GM19463 (cell line): ENCODE measurements at regions not wholly inside any gene's neighbourhood (a gene's known extent, or its start where the extent isn't known, plus 50 kb on each side); places are given as distances from the start of the nearest gene placed in this dataset.

Experiments
- ATAC-seq: cut with Tn5 transposase; IDR thresholded peaks from one replicate; pipeline ENCODE4 v1.9.1; 2021; ENCODE audit warnings: mild to moderate bottlenecking, moderate library complexity; ENCODE audit not compliant: unreplicated experiment

DNA sequence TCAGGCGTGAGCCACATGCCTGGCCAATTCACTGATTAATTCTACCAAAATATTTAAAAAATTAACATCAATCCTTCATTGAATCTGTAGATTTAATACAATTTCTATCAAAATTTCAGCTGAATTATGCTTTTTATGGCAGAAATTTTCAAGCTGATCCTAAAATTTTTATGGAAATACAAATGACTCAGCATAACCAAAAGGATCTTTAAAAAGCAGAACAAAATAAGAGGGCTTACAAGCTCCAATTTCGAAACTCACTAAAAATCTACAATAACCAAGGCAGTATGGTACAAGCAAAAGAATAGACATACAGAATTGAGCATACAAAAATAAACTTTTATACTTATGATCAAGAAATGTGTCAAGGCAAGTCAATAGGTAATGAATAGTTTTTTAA is 180.4 kb upstream of the CTNNB1 start:
- no peak for ATAC-seq

DNA sequence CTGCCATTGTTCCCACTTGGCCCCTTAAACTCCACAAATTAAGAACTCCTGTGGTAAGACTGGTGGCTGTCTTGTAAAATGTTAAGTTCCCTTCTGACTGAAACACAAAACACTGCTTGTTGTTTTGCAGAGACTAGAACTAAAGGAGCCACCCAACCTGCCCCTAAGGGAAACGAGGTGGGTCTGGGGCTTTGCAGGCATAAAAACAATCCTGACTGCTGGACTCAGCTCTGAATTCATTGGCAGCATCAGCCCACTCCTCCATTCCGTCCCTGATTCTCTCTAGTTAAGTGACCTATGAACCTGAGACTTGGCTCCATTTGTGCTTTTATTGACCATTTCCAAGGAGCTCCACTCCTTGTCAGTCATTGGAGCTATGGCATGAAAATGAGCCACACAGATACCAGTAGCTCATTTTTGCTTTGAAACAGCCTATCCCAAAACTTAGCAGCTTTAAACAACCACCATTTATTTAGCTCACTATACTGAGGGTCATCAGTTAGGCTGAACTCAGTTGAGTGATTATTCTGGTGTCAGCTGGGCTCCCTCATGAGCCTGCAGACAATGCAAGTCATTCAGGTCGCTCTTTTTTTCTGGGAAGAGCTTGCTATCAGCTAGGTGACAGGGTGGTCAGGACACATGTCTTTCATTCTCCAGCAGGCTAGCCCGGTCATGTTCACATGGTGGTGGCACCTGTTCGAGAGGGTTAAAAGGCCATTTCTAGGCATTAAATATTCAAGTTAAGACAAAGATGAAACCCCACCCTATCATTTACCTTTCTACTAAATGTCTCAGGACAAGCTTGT is 175.1 kb upstream of the CTNNB1 start:
- no peak for ATAC-seq

DNA sequence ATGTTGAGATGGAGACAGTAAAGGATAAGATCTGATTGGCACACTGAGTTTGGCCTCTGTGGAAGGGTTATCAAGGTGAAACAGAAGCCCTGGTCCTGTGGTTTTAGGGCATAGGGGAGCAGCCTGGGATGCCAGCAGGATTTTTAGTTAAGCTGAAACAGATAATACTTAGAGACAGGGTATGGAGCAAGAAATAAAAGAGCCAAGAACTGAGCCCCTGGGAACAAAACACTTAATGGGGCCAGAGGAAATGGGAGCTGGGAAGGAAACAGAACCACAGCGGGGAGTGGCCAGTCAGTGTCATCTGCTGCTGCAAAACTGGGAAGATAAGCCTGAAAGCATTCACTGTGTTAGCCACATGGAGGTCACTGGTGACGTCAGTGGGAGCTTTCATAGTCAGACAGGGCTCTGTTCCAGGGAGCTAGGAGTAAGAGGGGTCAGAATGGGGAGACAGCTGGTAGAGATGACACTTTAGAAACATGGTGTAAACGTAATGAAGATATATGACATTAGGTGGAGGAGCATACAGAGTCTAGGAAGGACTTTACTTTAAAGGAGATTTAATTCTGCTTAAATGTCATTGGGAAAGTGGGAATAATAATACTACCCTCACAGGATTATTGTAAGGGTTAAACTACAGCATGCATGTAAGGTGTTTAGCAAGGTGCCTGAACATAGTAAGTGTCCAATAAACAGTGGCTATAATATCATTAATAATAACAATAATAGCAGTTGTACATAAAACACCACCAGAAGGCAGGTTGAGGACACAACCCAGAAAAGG is 172.7 kb upstream of the CTNNB1 start:
- ATAC-seq: no peak

DNA sequence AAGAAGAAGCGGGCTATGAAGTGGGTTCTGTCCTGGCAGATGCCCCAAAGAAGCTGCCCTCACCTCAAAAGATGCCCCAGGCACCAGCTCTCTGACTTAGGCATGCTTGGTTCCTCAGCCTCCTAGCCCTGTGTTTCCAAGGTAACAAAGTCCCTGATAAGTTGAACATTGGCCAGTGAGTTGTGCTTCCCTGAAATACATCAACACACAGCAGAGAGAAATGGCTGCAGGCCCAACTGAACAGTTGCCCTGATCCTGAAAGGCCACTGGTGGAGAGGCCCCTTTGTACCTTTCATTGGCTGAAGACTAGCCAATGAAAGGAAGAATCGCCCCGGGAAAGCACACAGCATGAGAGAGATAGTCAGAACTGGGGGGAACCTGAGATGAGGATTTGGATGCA is 169.9 kb upstream of the CTNNB1 start:
- no peak for ATAC-seq

DNA sequence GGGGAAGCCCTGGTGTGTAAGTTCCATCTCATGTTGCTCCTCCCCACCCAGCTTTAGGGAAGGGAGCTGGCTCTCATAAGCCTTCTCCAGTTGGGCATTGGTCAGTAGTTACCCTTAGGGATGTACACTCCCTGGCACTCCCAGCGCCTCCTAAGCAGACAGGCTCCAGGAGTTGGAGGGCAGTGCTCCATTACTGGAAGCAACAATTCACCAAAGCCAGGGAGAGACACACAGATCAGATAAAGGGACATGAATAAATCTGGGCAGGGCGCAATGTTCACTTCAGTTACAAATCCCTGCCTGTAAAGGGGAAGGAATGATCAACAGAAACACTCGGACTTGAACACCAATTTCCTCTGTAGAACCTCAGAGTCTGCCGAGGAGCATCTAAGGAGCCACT is 169.1 kb upstream of the CTNNB1 start:
- ATAC-seq: no peak

DNA sequence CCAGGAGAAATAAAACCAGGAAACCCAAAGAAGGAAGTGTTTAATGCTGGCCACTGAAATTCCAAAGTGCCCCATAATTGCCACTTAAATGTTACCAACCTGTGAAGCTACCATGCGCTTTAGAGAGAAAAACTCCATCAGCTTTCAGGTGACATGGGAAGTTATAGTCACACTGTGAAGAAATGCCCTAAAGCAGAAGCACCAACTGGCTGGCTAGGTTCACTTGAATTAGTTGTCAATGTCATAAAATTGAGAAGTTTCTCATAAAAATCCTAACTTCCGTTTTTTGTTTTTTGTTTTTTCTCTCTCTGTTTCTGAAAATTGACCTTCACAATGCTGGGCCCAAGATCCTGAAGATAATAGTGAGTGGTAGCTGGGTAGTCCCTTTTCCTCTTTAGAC is 167.9 kb upstream of the CTNNB1 start:
- ATAC-seq: no peak

DNA sequence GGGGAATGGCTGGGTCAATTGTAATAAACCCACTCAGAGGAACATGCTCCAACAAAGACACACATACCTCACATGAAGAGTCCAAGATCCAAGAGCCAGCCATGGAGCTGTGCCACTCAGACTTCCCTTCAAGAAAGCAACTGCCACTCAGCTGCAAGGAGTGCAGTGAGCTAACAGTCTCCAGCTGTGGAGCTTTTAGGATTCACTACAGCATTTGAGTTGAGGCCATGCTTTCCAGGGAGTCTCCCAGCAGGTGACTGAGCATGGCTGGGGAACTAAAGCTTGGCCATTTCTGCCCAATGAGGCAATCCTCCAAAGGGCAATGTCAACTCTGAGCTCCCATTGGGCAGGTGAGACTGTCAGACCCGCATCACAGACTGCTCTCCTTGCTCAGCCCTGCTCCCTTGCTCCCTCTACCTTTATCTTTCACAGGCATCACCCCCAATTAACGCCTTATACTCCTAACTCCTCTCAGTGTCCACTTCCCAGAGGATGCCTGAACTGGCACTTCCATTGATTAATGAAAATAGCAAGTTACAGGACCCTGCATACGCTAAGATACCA is 165.3 kb upstream of the CTNNB1 start:
- no peak for ATAC-seq

DNA sequence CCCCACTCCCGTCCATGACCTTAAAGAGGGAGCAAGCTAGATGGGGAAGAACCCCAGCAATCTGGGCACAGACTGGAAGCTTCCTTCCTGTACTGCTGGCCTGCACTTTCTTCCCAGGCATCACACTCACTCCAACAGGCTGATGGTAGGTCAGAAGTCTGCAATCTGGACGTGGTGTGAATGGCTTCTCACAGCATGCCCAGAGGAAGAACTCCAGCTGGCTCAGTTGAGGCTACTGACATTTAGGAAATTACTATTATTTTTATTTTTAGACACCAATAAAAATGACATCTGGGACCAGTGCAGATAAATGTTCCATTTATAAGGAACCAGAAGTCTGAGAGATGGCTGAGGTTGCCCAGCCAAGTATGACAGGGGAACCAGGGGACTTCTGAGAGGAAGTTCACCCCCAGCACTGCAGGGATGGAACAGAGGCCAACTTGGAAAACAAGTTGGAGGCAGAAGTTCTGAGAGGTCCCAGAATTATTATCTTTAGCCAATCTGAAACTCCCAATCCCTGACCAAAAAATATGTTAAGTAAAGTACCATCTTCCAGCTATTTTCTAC is 163.8 kb upstream of the CTNNB1 start:
- no peak for ATAC-seq

DNA sequence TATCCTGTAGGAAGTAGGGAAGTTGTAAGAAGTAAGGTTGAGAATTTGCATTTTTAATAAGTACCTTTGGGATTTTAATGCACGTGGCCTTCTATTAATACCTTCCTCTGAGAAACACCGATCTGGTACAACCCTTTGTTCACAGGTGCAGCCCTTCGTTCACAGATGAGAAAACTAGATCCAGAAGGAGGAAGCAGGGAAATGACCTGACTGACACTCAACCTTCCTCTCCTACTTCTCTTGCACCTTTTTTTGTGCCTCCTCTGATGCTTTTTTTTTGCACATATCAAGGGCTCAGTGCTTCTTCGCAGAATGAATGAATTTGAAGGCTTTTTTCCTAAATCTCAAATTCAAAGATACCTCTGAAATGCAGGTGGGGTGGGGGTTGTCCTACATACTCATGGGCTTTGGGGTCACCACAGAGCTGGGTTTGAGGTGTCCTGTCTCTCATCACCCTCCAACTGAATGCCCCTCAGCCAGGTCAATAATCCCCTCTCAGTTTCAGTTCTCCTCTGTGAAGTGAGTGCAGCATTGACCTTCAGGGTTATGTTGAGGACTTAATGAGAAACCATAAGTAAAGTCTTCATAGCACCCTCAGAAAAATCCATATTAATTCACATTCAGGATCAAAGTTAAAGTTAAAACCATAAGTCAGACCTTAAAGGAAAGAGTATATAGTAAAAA is 161.5 kb upstream of the CTNNB1 start:
- ATAC-seq: no peak

DNA sequence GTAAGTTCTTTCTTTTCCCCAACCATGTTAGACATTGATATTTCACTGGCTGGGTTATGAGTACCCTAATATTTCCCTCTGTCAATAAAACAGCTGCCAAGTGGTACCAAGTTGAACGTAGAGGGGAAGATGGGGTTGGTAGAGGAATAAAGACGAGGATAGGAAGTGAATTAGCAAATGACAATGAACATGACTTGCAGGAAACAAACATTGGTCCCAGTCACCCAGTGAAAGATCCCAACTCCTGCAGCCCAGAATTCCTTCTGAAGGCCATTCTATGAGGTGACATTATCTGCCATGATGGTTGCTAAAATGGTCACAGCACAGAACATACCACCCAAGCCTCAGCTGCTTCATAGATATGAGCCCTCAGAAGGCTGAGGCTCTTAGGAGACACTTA is 159.0 kb upstream of the CTNNB1 start:
- ATAC-seq: no peak

DNA sequence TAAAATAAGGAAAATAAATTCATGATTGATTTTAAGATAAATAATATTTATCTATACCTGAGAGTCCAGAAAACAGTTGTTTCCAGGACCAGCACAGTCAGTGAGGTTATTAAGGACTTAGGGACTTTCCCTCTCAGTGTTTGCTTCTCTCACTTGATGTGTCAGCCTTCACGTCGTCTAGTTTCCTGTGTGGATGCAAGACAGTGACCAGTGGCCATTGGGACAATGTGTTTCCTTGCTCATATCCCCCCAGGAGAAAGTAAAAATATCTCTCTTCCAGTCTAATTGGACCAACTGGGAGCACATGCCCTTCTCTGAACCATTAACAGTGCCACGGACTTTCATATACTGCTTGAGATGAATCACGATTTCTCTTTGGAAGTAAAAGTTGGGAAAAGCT is 157.8 kb upstream of the CTNNB1 start:
- no peak for ATAC-seq

DNA sequence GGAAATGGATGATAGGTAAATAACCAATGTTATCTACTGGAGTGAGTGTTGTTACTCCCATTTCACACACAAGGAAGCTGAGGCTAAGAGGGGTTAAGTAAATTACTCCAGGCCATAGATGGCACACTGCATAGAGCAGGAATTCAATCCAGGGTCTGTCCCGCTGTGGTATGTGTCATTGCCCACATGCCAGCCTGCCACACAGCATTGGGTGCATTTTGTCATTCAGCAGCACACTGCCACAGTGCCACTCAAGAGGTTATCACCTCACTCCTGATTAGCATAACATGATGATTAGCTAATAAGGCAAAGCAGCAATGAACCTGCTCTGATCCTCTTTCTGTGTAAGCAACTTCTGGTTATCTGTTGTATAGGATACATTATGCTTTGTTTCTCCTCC is 157.4 kb upstream of the CTNNB1 start:
- no peak for ATAC-seq

DNA sequence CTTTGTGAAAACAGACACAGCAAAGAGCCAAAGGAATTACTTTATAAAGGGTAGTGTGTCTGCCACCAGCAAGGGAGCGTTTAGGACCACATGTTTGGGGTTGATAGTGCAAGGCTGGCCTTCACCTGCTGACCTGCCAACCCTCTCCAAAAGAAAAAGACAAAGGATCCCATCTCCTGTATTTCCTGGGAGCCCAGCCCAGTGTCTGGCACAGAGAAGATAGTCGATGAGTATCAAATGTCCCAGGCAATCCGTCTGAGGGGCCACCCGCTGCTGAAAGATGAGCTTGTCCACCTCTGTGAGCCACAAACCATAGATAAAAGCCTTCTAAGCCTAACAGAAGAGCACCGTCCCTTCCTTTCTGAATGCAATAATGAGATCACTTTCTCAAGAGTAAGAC is 154.8 kb upstream of the CTNNB1 start:
- no peak for ATAC-seq

DNA sequence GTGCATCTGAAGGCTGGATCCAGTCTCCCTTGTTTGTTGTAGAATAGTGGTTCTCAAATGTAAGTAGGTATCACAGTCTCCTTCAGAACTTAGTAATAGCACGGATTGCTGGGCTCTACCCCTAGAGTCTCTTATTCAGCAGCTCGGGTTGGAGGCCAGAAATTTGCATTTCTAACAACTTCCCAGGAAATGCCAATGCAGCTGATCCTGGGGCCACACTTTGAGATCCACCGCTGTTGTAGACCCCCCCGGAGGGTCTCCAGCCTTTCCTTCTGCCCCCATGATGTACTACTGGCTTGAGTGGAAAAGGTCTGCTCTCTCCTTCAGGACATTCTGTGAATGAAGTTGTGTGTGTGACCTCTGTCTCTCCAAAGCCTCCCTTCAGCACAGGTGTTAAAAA is 153.8 kb upstream of the CTNNB1 start:
- ATAC-seq: no peak

DNA sequence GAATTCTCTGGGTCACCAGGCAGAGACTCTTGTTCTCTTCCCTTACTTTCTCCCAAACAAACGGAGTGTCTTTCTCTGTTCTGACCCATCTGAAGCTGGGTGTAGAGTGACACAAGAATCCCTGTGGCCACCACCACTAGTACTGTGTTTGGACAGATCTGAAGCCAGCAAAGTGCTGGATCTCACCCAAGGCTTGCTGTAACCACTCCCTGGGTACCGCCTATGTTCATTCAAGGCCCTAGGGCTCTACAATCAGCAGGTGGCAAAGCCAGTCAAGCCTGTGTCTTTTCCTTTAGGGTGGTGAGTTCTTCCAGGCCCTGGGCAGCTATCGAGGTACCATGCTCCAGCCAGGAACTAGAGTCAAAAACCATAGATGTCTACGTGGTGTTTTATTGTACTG is 149.2 kb upstream of the CTNNB1 start:
- ATAC-seq: no peak

DNA sequence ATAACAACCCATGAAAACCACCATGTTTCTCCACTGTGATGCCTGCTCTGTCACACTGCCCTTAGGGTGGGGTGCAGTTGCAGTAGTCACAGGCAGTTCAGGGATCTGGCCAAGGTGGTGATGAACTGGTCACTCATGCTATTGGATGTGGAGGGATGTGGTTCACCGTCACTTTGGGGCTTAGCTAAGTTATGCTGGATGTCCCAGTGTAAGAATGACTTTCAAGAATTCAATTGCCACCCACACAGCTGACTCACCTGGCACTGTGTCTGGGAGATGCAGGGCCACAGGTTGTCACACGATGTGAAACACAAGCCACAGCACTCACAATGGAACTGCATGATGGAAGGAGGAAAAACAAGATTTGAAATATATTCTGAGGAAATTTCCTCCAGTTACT is 146.1 kb upstream of the CTNNB1 start:
- ATAC-seq: no peak

DNA sequence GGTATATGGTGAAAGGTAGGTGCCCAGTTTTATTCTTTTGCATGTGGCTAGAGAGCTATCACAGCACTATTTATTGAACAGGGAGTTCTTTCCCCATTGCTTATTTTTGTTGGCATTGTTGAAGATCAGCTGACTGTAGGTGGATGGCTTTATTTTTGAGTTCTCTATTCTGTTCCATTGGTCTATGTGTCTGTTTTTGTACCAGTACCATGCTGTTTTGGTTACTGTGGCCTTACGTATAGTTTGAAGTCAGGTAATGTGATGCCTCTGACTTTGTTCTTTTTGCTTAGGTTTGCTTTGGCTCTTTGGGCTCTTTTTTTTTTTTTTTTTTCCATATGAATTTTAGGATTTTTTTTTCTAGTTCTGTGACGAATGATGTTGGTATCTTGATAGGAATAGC is 139.2 kb upstream of the CTNNB1 start:
- no peak for ATAC-seq

DNA sequence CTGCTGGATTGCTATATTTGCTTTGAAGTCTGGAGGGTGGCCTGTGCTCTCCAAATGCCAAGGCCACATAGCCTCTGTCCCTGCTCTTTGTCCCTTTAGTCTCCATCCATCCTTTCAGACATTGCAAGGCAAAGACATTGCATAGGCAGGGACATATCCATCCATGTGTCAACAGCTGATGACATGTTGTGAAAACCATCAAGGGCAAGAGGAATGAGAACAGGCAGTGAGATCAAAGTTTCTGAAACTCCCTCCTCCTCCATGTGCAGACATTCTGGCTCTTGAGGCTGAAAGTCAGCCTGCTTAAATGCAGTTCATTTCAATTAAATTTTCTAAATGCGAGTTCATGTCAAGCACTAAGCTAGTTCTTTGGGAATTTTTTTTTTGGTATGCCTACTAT is 135.2 kb upstream of the CTNNB1 start:
- ATAC-seq: no peak

DNA sequence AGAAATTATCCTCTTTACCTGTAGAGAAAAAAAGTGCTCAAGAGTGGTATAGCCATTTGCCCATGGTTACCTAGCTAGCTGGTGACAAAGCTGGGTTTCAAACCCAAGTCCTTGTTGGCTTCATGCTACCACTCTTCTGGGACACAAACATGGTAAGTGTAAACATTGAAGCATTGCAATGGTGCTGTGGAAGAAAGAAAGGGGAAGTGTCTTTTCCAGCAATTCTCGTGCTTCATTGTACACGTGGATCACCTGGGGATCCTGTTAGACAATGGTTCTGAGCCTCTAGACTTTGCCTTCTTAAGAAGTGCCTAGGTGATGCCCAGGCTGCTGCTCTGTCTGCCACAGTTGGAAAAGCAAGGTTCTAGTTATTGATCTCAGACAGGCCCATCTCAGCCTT is 134.8 kb upstream of the CTNNB1 start:
- ATAC-seq: no peak

DNA sequence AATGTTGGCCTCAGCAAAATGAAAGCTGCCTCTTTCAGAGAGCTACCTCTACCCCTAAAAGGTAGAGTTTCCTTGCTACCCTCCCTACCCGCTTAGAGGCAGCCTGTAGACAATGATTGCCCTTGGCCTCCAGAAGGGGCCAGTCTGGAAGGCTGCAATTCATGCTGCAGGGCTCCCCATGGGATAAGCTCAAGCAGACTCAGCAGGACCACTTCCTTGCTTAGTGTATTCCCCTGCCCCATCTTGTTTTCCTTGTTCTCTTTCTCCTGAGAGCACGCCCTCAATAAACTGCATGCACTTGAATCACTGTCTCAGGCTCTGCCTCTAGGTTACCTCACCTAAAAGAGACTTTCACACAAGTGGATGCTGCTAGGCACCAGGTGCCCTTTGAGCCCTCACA is 134.0 kb upstream of the CTNNB1 start:
- no peak for ATAC-seq

DNA sequence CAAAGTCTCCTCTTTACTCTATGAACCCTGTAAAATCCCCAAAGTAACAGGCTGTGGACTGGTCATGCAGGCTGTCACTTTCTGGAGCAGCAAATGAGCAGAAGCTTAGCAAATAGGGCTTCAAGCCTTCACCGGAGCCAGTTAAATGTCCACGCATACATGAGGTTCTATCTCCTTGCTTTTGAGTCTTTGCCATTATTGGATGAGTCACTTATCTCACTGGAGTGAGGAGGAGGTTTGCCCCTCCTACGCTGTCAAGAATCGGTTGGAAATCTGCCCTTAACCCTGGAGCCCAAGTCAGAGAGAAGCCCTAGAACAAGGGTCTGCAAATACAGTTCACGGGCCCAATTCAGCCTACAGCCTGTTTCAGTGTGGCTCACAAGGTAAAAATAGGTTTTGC is 126.1 kb upstream of the CTNNB1 start:
- ATAC-seq: no peak
